HuH-7 (cell line): ENCODE measurements at regions not wholly inside any gene's neighbourhood (a gene's known extent, or its start where the extent isn't known, plus 50 kb on each side); places are given as distances from the start of the nearest gene placed in this dataset.
"Not testable (repeated sequence)": the region's sequence is repeated elsewhere in the genome, so short reads cannot be mapped to it uniquely, and the experiment has no call there.

Experiments used
- DNase-seq: peaks from one replicate; pipeline ENCODE4 v3.0.0; 2011; ENCODE audit warnings: low spot score

DNA sequence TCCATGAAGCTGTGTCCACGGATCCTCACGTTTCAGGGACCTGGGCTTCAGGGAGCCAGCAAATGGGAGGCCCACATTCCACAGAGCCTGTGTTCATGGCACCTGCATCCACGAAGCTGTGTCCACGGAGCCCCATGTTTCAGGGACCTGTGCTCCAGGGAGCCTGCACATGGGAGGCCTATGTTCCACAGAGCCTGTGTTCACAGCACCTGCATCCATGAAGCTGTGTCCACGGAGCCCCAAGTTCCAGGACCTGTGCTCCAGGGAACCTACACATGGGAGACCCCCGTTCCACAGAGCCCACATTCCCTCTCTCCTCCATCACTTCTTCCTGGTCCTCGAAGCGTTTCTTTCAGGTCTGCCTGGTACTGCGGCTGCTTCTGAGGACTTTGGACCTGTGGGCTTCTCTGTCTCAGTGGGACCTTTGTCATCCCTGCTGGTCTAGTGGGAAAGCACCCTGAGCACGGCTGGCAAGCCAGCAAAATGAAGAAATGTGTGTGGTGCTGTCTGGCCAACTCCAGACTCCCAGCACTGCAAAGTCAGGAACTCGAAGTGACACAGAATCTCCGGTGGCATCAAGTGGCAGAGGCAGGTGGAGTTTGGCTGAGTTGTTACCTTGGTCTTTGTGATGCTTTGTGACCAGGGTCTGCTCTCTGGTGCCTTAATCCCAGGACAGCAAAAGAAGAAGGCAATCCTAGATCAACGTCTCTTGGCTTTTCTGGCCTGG is 245.9 kb downstream of the DLL1 start:
- DNase-seq: no peak

DNA sequence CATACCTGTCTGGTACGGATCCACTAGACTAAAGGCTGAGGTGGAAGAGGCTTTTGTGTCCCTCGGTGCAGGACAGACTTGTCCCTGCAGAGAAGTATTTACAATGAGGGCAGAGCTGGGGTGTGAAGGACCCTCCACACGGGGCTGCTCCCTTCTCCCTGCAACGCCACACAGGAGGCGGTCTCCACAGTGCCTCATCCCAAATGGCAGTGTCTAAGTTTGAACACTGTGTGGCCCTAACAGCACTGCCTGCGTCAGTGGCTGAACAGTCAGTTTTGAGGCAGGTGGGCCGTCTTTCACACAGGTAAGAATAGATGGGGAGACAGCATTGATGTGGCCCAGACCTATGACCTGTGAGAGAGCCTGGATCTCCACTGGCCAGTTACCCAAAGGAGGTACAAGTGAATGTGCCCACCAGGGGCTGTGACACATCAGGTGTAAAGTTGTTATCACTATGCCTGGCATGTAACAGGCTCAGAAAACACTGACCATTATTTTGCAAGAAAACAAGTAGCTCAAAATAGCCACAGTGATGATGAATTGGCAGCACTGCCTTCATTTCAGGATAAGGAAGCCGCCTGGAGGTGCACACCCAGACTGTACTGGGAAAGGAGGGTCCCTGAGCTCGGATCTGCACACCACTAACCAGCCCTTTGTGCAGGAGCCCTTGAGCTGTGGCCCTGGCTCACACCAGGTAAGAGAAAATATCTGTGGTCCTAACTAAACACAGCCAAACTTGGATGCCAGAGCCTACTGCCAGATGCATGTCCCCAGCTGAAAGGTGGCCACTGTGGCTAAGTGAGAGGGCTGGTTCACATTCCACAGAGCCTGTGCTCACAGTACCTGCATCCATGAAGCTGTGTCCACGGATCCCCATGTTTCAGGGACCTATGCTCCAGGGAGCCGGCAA is 246.7 kb downstream of the DLL1 start:
- DNase-seq: no peak

- DNase-seq: no peak
Measured at GRCh38 chr6:170043150-170043819, 247.6 kb downstream of the DLL1 start.

GRCh38 chr6:170042596-170043118 is 248.2 kb downstream of the DLL1 start:
- DNase-seq: no peak

- no peak for DNase-seq
Measured at GRCh38 chr6:170042123-170042522, 248.8 kb downstream of the DLL1 start.

- DNase-seq: no peak
Measured at GRCh38 chr6:170041526-170041925, 249.4 kb downstream of the DLL1 start.

DNA sequence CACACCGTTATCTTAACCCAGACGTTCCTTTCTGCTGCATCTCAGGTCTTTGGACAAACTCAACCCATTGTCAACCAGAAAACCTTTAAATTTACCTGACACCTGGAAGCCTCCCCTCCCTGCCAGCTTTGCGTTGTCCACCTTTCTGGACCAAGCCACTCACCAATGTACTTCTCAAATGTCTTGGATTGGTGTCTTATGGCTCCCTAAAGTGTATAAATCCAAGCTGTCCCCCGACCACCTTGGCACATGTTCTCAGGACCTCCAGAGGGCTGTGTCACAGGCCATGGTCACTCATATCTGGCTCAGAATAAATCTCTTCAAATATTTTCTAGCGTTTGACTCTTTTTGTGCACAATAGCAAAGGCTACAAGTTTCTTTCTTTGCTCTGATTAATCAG is 250.0 kb downstream of the DLL1 start:
- DNase-seq: no peak

DNA sequence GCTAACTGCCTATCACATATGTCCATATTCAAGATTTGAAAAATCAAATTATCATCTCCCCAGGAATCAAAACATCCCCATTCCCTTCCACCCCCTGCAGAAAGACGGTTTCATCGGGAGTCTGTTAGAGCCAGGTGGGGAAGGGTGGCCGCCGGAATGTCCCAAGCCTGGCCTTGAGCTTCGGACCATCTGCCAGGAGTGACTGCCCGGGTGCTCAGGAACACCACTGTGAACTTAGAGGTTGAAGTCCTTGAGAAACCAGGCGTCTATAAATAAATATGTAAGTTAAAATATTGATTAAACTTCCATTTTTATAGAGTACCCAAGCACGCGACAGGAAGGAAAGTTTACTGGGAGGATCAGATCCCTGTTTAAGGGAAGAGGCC is 250.8 kb downstream of the DLL1 start:
- no peak for DNase-seq

DNA sequence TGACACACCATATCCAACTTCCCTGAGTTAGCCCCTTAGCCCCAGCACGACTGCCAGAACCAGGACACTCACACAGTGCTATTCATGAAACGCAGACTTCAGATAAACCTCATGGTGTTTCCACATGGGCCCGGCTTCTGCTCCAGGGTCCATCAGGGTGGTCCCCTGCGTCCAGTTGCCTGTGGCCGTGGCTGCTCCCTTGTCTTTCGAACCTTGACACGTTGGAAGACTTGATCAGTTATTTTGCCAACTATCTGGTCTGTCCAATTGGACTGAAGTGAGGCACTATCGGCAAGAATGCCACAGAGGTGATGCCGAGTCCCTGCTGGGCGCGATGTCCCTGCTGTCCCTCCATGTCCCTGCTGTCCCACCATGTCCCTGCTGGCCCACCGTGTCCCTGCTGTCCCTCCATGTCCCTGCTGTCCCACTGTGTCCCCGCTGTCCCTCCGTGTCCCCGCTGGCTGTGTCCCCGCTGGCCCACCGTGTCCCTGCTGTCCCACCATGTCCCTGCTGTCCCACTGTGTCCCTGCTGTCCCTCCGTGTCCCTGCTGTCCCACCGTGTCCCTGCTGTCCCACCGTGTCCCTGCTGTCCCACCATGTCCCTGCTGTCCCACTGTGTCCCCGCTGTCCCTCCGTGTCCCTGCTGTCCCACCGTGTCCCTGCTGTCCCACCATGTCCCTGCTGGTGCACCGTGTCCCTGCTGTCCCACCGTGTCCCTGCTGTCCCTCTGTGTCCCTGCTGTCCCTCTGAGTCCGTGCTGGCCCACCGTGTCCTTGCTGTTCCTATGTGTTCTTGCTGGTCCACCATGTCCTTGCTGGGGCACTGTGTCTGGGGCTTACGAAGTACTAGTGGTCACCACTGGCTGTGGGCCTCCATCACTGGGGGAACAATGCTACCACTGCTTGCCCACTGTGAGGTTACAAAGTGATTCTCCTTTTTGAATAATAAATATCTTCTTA is 251.4 kb downstream of the DLL1 start:
- no peak for DNase-seq

DNA sequence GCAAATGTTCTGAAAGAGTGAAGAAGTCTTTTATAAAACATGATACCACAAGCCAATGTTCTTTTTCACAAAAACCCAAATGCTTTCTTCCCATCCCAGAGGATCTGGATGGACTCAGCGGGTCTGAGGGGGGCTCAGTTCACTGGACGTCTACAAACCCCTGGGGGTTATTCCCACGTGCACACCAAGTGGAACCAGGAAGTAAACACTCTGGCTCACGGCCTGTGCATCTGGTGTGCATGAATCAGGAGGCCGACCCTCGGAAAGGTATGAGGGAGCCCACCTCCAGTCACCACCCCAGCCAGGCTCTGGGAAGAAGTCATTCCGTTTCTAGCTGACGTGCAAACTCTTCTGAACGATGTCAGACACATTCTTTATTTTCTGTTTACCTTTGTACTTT is 252.2 kb downstream of the DLL1 start:
- no peak for DNase-seq

GRCh38 chr6:170038251-170038650 is 252.6 kb downstream of the DLL1 start:
- no peak for DNase-seq

GRCh38 chr6:170037541-170038250 is 253.2 kb downstream of the DLL1 start:
- DNase-seq: no peak

GRCh38 chr6:170036916-170037315 is 254.0 kb downstream of the DLL1 start:
- no peak for DNase-seq

DNA sequence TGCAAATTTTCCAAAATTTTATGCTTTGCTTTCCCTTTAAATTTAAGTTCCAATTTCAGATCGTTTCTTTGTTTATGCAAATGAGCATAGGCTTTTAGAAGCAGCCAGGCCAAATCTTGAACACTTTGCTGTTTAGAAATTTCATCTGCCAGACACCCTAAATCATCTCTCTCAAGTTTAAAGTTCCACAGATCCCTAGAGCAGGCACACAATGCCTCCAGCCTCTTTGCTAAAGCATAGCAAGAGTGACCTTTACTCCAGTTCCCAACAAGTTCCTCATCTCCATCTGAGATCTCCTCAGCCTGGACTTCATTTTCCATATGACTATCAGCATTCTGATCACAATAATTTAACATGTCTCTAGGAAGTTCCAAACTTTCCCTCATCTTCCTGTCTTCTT is 254.5 kb downstream of the DLL1 start:
- DNase-seq: not testable (repeated sequence)

GRCh38 chr6:170035901-170036304 is 255.0 kb downstream of the DLL1 start:
- no peak for DNase-seq

GRCh38 chr6:170035044-170035443 is 255.8 kb downstream of the DLL1 start:
- DNase-seq: no peak

- no peak for DNase-seq
Measured at GRCh38 chr6:170034294-170034693, 256.6 kb downstream of the DLL1 start.

DNA sequence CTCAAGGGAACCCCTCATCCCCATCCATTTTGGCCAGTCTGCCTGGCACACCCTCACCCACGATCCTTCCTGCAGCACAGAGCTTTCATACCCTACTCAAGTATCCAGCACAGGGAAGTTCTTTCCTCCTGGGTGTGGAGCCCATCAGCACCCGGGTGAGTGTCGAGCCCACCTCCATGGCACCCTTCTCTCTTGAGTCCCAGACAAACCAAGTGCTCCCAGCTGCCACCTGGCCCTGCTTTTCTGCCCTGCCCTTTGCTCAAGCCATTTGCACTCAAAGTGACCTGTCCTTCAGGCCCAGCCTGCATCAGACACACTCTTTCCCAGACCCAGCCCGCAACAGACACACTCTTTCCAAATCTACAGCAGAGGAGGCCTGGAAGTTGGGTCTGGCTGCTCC is 257.2 kb downstream of the DLL1 start:
- no peak for DNase-seq

- no peak for DNase-seq
Measured at GRCh38 chr6:170032706-170033309, 258.1 kb downstream of the DLL1 start.

DNA sequence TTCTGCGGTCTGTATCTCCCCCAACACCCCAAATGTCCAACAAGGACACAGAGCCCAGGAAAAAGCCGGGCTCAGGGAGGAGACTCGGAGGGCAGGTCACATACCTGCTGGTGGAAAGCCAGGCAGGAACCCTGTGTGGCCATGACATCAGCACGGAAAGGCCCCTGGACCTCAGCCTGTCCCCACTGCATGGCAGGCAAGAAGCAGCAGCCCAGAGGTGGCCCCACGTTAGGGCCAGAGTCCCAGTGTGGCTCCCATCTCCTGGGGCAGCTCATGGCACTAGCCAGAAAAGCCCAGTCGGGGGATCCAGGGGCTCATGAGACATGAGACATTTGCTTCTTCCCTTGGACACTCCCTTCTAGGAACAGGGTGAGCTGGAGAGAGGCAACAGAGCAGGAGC is 258.7 kb downstream of the DLL1 start:
- no peak for DNase-seq
